Epithelial cell of esophagus (primary cell): ENCODE measurements at regions not wholly inside any gene's neighbourhood (a gene's known extent, or its start where the extent isn't known, plus 50 kb on each side); places are given as distances from the start of the nearest gene placed in this dataset.

ENCODE experiments used
- DNase-seq: peaks from one replicate; pipeline ENCODE4 v3.0.0; 2010; ENCODE audit warnings: low read depth
- H3K4me3 ChIP-seq: 2 replicates; pipeline ENCODE4 v1.5.1; 2011; ENCODE audit warnings: mild to moderate bottlenecking, low read length, control low read depth
- TF ChIP-seq, protein P1 (sequence below): IDR thresholded peaks from 2 replicates; pipeline ENCODE4 v1.5.1; 2011; ENCODE audit warnings: low read depth, mild to moderate bottlenecking, low read length, control low read depth, inconsistent platforms; ENCODE audit not compliant: insufficient read depth; ENCODE audit errors: missing control alignments

DNA sequence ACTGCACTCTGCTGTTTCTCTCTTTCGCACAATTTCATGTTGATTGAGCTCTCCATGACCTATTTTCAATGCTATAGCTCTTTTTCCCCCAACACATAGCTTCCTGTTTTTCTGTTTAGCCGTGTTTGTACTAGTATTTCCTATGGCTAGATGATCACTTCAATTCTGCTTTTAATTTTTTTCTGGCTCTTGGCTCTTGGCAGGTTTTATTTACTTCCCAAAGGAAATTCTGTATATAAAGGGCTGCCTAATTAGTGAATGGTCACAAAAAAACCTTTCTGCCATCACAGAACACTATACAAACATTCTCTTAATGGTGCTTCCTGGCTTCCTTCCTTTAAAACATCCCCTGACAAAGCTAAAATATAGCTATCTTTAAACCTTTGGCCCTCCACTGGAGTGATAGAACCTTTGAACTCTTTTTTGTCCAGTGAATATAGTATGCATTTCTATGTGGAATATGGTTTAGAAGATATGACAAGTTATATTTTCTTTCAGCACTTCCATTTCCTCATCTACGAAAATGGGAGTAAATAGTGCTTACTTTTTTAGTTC is 88.2 kb downstream of the RASSF9 start:
- no peak overlapping the region for H3K4me3 ChIP-seq
- no peak for DNase-seq
- TF ChIP-seq, protein P1, sequence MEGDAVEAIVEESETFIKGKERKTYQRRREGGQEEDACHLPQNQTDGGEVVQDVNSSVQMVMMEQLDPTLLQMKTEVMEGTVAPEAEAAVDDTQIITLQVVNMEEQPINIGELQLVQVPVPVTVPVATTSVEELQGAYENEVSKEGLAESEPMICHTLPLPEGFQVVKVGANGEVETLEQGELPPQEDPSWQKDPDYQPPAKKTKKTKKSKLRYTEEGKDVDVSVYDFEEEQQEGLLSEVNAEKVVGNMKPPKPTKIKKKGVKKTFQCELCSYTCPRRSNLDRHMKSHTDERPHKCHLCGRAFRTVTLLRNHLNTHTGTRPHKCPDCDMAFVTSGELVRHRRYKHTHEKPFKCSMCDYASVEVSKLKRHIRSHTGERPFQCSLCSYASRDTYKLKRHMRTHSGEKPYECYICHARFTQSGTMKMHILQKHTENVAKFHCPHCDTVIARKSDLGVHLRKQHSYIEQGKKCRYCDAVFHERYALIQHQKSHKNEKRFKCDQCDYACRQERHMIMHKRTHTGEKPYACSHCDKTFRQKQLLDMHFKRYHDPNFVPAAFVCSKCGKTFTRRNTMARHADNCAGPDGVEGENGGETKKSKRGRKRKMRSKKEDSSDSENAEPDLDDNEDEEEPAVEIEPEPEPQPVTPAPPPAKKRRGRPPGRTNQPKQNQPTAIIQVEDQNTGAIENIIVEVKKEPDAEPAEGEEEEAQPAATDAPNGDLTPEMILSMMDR: no peak
